ENCODE measurements at regions not wholly inside any gene's neighbourhood (a gene's known extent, or its start where the extent isn't known, plus 50 kb on each side); places are given as distances from the start of the nearest gene placed in this dataset.

DNA sequence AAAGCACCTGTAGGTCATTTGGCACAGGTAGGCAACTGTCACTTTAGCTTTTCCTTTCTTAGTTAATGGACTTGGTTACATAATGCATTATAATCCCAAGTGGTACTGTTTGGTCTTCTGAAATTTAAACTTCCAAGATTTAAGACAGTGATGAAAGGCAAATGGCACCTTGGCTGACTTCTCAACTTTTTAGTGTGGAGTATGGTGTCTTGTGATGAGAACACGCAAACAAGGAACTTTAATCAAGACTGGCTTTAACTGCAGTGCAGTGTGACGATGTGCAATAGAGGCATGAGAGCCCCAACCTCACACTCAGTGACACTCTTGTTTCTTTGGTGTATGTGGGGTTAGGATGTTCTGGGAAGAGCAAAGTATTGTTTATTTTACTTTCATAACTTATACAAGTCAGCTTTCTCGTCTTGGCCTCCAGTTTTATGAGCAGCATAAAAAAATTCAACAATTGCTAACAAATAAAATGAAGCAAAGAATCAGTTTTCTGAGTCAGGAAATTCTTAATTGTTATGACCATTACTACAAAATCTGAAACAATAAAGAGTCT, 171.9 kb downstream of the MAD2L1 start:
- TF ChIP-seq POLR2A (IDR thresholded peaks at IDR 0.05) = no peak
- TF ChIP-seq, protein P1, sequence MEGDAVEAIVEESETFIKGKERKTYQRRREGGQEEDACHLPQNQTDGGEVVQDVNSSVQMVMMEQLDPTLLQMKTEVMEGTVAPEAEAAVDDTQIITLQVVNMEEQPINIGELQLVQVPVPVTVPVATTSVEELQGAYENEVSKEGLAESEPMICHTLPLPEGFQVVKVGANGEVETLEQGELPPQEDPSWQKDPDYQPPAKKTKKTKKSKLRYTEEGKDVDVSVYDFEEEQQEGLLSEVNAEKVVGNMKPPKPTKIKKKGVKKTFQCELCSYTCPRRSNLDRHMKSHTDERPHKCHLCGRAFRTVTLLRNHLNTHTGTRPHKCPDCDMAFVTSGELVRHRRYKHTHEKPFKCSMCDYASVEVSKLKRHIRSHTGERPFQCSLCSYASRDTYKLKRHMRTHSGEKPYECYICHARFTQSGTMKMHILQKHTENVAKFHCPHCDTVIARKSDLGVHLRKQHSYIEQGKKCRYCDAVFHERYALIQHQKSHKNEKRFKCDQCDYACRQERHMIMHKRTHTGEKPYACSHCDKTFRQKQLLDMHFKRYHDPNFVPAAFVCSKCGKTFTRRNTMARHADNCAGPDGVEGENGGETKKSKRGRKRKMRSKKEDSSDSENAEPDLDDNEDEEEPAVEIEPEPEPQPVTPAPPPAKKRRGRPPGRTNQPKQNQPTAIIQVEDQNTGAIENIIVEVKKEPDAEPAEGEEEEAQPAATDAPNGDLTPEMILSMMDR (IDR thresholded peaks at IDR 0.05) = no peak
- TF ChIP-seq EP300 (IDR thresholded peaks at IDR 0.05) = peak; percentile 30
- peak; percentile 49 for TF ChIP-seq POLR2AphosphoS5 (IDR thresholded peaks at IDR 0.05)

All from gastroesophageal sphincter (tissue), 3 donors.